ENCODE measurements at regions not wholly inside any gene's neighbourhood (a gene's known extent, or its start where the extent isn't known, plus 50 kb on each side); places are given as distances from the start of the nearest gene placed in this dataset.

DNA sequence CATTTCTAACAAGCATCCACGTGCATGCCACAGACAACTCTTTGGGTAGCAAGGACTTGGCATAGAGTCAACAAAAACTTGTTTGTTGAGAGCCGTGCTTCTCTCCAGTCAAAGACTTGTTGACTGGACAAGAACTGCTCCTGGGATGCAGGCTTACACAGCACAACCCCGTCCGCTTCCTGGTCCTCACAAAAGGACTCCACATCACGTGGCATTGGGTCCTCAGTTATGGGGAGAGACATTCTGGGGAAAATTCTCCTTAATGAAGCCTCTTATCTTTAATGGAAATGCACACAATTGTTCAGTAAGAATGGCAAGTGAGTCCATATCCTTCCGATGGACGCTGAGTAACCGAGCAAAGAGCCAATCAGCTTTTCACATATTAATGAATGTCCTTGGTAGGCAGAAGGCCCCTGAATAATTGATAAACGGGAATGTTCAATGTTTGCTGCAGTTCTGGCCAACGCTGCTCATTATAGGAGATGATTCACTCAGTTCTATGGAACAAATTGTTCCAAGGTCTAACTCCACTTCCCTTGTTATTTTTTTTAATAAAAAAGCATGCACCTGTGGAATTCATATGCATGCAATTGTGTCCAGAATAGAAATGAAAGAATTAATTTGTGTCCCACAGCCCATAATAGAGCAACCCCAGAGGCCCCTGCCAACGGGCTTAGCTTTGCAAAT lies 97.0 kb upstream of the ZNF366 start:
- ATAC-seq (ENCODE audit: low read depth) (no peak), DNase-seq (no peak)
- H2AK5ac ChIP-seq (ENCODE audit: low read depth, low read length), result peak overlapping the region; percentile 87; the same call in 1 of the 2 replicates
- no peak overlapping the region for H2BK5ac ChIP-seq (ENCODE audit: low read depth, low read length, poor library complexity, severe bottlenecking)
- peak overlapping the region; percentile 87 for H2BK20ac ChIP-seq (ENCODE audit: low read depth, low read length)
- no TSS peak for BruUV-seq (replicated peaks)
- TF ChIP-seq RAD21 (IDR thresholded peaks at IDR 0.05; ENCODE audit: low read length) (no peak), MXI1 (IDR thresholded peaks at IDR 0.05; ENCODE audit: borderline replicate concordance, low read depth, low read length) (no peak), NFE2L2 (IDR thresholded peaks at IDR 0.05; ENCODE audit: low read depth, low read length) (no peak), MAZ (IDR thresholded peaks at IDR 0.05; ENCODE audit: borderline replicate concordance, low read depth, low read length) (no peak), CHD1 (IDR thresholded peaks at IDR 0.05; ENCODE audit: low read depth, low read length) (no peak), POLR2A (IDR thresholded peaks at IDR 0.05; ENCODE audit: low read depth, low read length) (no peak), MAFK (IDR thresholded peaks at IDR 0.05; ENCODE audit: low read depth, low read length) (no peak), SMC3 (IDR thresholded peaks at IDR 0.05; ENCODE audit: low read depth, low read length) (no peak), RFX5 (IDR thresholded peaks at IDR 0.05; ENCODE audit: low read depth, low read length) (no peak), RCOR1 (IDR thresholded peaks at IDR 0.05; ENCODE audit: insufficient replicate concordance, low read length) (no peak), FOS (IDR thresholded peaks at IDR 0.05; ENCODE audit: low read depth, low read length) (no peak), CEBPB (IDR thresholded peaks at IDR 0.05; ENCODE audit: low read depth, low read length) (no peak), BHLHE40 (IDR thresholded peaks at IDR 0.05; ENCODE audit: low read depth, low read length) (no peak)
- TF ChIP-seq, protein P1, sequence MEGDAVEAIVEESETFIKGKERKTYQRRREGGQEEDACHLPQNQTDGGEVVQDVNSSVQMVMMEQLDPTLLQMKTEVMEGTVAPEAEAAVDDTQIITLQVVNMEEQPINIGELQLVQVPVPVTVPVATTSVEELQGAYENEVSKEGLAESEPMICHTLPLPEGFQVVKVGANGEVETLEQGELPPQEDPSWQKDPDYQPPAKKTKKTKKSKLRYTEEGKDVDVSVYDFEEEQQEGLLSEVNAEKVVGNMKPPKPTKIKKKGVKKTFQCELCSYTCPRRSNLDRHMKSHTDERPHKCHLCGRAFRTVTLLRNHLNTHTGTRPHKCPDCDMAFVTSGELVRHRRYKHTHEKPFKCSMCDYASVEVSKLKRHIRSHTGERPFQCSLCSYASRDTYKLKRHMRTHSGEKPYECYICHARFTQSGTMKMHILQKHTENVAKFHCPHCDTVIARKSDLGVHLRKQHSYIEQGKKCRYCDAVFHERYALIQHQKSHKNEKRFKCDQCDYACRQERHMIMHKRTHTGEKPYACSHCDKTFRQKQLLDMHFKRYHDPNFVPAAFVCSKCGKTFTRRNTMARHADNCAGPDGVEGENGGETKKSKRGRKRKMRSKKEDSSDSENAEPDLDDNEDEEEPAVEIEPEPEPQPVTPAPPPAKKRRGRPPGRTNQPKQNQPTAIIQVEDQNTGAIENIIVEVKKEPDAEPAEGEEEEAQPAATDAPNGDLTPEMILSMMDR (conservative IDR thresholded peaks at IDR 0.05; ENCODE audit: low read depth, low read length), result no peak
- TF ChIP-seq, protein P2, sequence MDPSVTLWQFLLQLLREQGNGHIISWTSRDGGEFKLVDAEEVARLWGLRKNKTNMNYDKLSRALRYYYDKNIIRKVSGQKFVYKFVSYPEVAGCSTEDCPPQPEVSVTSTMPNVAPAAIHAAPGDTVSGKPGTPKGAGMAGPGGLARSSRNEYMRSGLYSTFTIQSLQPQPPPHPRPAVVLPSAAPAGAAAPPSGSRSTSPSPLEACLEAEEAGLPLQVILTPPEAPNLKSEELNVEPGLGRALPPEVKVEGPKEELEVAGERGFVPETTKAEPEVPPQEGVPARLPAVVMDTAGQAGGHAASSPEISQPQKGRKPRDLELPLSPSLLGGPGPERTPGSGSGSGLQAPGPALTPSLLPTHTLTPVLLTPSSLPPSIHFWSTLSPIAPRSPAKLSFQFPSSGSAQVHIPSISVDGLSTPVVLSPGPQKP (IDR thresholded peaks at IDR 0.05; ENCODE audit: borderline replicate concordance, low read depth, low read length), result no peak
- TF ChIP-seq, protein P3, sequence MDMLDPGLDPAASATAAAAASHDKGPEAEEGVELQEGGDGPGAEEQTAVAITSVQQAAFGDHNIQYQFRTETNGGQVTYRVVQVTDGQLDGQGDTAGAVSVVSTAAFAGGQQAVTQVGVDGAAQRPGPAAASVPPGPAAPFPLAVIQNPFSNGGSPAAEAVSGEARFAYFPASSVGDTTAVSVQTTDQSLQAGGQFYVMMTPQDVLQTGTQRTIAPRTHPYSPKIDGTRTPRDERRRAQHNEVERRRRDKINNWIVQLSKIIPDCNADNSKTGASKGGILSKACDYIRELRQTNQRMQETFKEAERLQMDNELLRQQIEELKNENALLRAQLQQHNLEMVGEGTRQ (IDR thresholded peaks at IDR 0.05; ENCODE audit: low read depth, low read length), result no peak
- H3K4me3 ChIP-seq (ENCODE audit: insufficient read depth, low read depth, low read length), result no peak overlapping the region
- no peak overlapping the region for H3K14ac ChIP-seq (replicated peaks; ENCODE audit: low read depth, low read length)
- H3K9me1 ChIP-seq (ENCODE audit: insufficient read depth, low read length), result peaks cover 9% of the 10 kb centered on the region
- H3K56ac ChIP-seq (ENCODE audit: extremely low read depth, insufficient read depth, low read length), result no peak overlapping the region
- in situ Hi-C loops (cut with MboI; ENCODE audit: low sequenced_read_pairs) (no loop called here), dilution Hi-C loops (cut with HindIII; ENCODE audit: low sequenced_read_pairs, unreplicated experiment) (no loop called here), intact Hi-C loops (cut with micrococcal nuclease) (loop anchor here (10.0 kb wide), 2 partner anchors 239 to 241 kb away; no protein-coding TSS in a partner anchor)
- 0 out of 4 replicates have a peak, but pooled peaks cover 0 to 5% of the 10 kb centered on the region in 2 experiments for H3K79me1 ChIP-seq (ENCODE audit: low read depth in 1 of 2, low read length in 2 of 2)
- H2AK9ac ChIP-seq (replicated peaks; ENCODE audit: low read depth, low read length, poor library complexity), result no peak overlapping the region
- H3K36me3 ChIP-seq (ENCODE audit: control insufficient read depth, insufficient read depth, low read length), result no peaks in the 10 kb centered on the region
- H4K8ac ChIP-seq (ENCODE audit: low read depth in 2 of 2, low read length in 2 of 2), result no peak overlapping the region
- peaks cover 20% of the 10 kb centered on the region for H3K4me1 ChIP-seq (ENCODE audit: control insufficient read depth, insufficient read depth, low read length)
- POLR2A ChIA-PET (ENCODE audit: unreplicated experiment), result no interaction called here
- H2AFZ ChIP-seq (replicated peaks; ENCODE audit: low read length, poor library complexity), result peak overlapping the region; percentile 12
- H3K27ac ChIP-seq (ENCODE audit: insufficient read depth, low read length), result no peak overlapping the region
- H3K27me3 ChIP-seq (ENCODE audit: control insufficient read depth, insufficient read depth, low read length), result no peaks in the 10 kb centered on the region
- CTCF ChIA-PET, result no interaction called here
- no peaks in the 10 kb centered on the region; the same call in 1 of the 2 replicates for H4K20me1 ChIP-seq (ENCODE audit: insufficient read depth, low read length)
- H4K5ac ChIP-seq (ENCODE audit: low read depth, low read length), result no peak overlapping the region
- H3K4me2 ChIP-seq (ENCODE audit: low read depth, low read length), result no peak overlapping the region
- H2BK120ac ChIP-seq (ENCODE audit: low read depth, low read length), result peak overlapping the region; percentile 58; the same call in 1 of the 2 replicates
- H4K91ac ChIP-seq (ENCODE audit: insufficient read depth, low read depth, low read length), result peak overlapping the region; percentile 47
- peak overlapping the region; percentile 73 for H3K4ac ChIP-seq (ENCODE audit: low read depth, low read length)
- WGBS, 2 experiments (ENCODE audit: extremely low coverage in 2 of 2, insufficient read length in 1 of 2), result 50% methylated on average over 1 of the region's 11 CpGs; no CpG with 5 or more reads in 1 of the 2 experiments
- H3K23ac ChIP-seq (ENCODE audit: low read depth, low read length), result no peak overlapping the region
- no peak overlapping the region; the same call in 1 of the 2 replicates for H3K18ac ChIP-seq (ENCODE audit: low read depth, low read length)
- H3K9ac ChIP-seq (ENCODE audit: low read depth, low read length), result no peak overlapping the region
- H3K9me3 ChIP-seq (ENCODE audit: control insufficient read depth, insufficient read depth, low read length), result no peaks in the 10 kb centered on the region
- peak overlapping the region; percentile 41; the same call in 1 of the 3 replicates for H2BK15ac ChIP-seq (ENCODE audit: low read depth, low read length)
